ENCODE measurements at regions not wholly inside any gene's neighbourhood (a gene's known extent, or its start where the extent isn't known, plus 50 kb on each side); places are given as distances from the start of the nearest gene placed in this dataset.
"Not testable (repeated sequence)": the region's sequence is repeated elsewhere in the genome, so short reads cannot be mapped to it uniquely, and the experiment has no call there.

GRCh38 chr7:39758234-39758970, 135.0 kb downstream of the RALA start:
- DNase-seq (ENCODE audit: low read depth): no peak

GRCh38 chr7:39761449-39761848, 138.1 kb downstream of the RALA start:
- DNase-seq (ENCODE audit: low read depth): no peak

- DNase-seq (ENCODE audit: low read depth): not testable (repeated sequence)
Observed at GRCh38 chr7:39762466-39762865, 139.1 kb downstream of the RALA start.

- DNase-seq (ENCODE audit: low read depth): not testable (repeated sequence)
Observed at GRCh38 chr7:39762881-39763280, 139.5 kb downstream of the RALA start.

- DNase-seq (ENCODE audit: low read depth): not testable (repeated sequence)
Observed at GRCh38 chr7:39765833-39766232, 142.5 kb downstream of the RALA start.

GRCh38 chr7:39768439-39768838, 145.1 kb downstream of the RALA start:
- not testable (repeated sequence) for DNase-seq (ENCODE audit: low read depth)

- not testable (repeated sequence) for DNase-seq (ENCODE audit: low read depth)
Observed at GRCh38 chr7:39774341-39774851, 151.0 kb downstream of the RALA start.

GRCh38 chr7:39781557-39781956, 158.2 kb downstream of the RALA start:
- DNase-seq (ENCODE audit: low read depth): not testable (repeated sequence)

GRCh38 chr7:39786440-39786839, 163.1 kb downstream of the RALA start:
- not testable (repeated sequence) for DNase-seq (ENCODE audit: low read depth)

GRCh38 chr7:39791035-39791434, 159.0 kb upstream of the CDK13 start:
- DNase-seq (ENCODE audit: low read depth): not testable (repeated sequence)

- DNase-seq (ENCODE audit: low read depth): not testable (repeated sequence)
Observed at GRCh38 chr7:39791911-39792310, 158.1 kb upstream of the CDK13 start.

GRCh38 chr7:39793026-39793425, 157.0 kb upstream of the CDK13 start:
- DNase-seq (ENCODE audit: low read depth): not testable (repeated sequence)

- DNase-seq (ENCODE audit: low read depth): not testable (repeated sequence)
Observed at GRCh38 chr7:39793851-39794250, 156.2 kb upstream of the CDK13 start.

- DNase-seq (ENCODE audit: low read depth): not testable (repeated sequence)
Observed at GRCh38 chr7:39796947-39797346, 153.1 kb upstream of the CDK13 start.

- not testable (repeated sequence) for DNase-seq (ENCODE audit: low read depth)
Observed at GRCh38 chr7:39798077-39798476, 152.0 kb upstream of the CDK13 start.

GRCh38 chr7:39808796-39809481, 141.1 kb upstream of the CDK13 start:
- no peak for DNase-seq (ENCODE audit: low read depth)

GRCh38 chr7:39810204-39810642, 139.8 kb upstream of the CDK13 start:
- DNase-seq (ENCODE audit: low read depth): no peak

- no peak for DNase-seq (ENCODE audit: low read depth)
Observed at GRCh38 chr7:39810710-39811109, 139.3 kb upstream of the CDK13 start.

- no peak for DNase-seq (ENCODE audit: low read depth)
Observed at GRCh38 chr7:39811161-39811614, 138.9 kb upstream of the CDK13 start.

GRCh38 chr7:39816462-39817060, 133.5 kb upstream of the CDK13 start:
- DNase-seq (ENCODE audit: low read depth): no peak

- no peak for DNase-seq (ENCODE audit: low read depth)
Observed at GRCh38 chr7:39819514-39819913, 130.5 kb upstream of the CDK13 start.

GRCh38 chr7:39824456-39825200, 125.4 kb upstream of the CDK13 start:
- no peak for DNase-seq (ENCODE audit: low read depth)
